Prostate gland (tissue), 2 donors: ENCODE measurements at regions not wholly inside any gene's neighbourhood (a gene's known extent, or its start where the extent isn't known, plus 50 kb on each side); places are given as distances from the start of the nearest gene placed in this dataset.

ENCODE experiments used
- POLR2A ChIP-seq: fragments of 450-650 bp; IDR thresholded peaks from one replicate; pipeline ENCODE4 v1.6.1; 2016; ENCODE audit warnings: antibody characterized with exemption, mild to moderate bottlenecking
- TF ChIP-seq, protein P1 (sequence below), 4 experiments: fragments of 200-600 bp in 2 of 4; fragments of 450-650 bp in 2 of 4; sonication (generic) in 2 of 4; IDR thresholded peaks; 1 replicate in 3 of 4; 2 replicates in 1 of 4; pipeline ENCODE4 v1.5.1; 2016 to 2019; ENCODE audit warnings: antibody characterized with exemption in 4 of 4, mild to moderate bottlenecking in 2 of 4, moderate library complexity in 2 of 4

GRCh38 chr14:25929881-25930615, 667.8 kb downstream of the NOVA1 start:
- TF ChIP-seq, protein P1, sequence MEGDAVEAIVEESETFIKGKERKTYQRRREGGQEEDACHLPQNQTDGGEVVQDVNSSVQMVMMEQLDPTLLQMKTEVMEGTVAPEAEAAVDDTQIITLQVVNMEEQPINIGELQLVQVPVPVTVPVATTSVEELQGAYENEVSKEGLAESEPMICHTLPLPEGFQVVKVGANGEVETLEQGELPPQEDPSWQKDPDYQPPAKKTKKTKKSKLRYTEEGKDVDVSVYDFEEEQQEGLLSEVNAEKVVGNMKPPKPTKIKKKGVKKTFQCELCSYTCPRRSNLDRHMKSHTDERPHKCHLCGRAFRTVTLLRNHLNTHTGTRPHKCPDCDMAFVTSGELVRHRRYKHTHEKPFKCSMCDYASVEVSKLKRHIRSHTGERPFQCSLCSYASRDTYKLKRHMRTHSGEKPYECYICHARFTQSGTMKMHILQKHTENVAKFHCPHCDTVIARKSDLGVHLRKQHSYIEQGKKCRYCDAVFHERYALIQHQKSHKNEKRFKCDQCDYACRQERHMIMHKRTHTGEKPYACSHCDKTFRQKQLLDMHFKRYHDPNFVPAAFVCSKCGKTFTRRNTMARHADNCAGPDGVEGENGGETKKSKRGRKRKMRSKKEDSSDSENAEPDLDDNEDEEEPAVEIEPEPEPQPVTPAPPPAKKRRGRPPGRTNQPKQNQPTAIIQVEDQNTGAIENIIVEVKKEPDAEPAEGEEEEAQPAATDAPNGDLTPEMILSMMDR (IDR thresholded peaks at IDR 0.05): no peak
- TF ChIP-seq POLR2A: no peak
